NCI-H748 (cell line): ENCODE measurements at regions not wholly inside any gene's neighbourhood (a gene's known extent, or its start where the extent isn't known, plus 50 kb on each side); places are given as distances from the start of the nearest gene placed in this dataset.

Source experiments
- DNase-seq: peaks from one replicate; lab custom pipeline; 2025; ENCODE audit not compliant: unreplicated experiment; lab: John Stamatoyannopoulos, UW

DNA sequence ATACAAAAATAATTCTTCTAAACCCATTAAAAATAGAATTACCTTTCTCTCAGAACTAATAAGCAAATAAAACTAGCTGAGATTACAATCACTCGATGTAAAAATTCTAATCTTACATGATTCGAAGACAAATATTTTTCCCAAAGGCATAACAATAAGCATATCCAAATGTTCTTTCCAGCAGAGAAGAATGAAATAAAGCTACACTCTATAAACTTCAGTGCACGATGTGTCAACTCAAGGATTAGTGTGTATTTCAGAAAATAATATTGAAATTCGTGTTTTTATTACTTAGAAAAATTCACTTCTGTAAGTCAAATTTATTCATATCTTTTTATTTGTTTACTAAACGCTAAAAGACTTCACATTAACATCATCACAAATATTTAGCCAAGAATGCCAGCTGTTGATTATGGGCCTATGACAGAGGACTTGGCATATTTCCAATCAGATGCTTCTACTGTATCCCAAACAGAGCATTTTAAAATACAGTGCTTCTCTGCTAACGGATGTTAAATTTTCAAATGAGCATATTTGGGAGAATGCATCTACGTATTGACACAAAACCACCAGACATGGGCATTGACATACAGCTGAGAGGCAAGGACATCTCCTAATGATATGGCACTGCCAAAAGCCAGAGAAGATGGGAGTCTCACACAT is 54.7 kb upstream of the PDE7B start:
- DNase-seq: peak; percentile 32

DNA sequence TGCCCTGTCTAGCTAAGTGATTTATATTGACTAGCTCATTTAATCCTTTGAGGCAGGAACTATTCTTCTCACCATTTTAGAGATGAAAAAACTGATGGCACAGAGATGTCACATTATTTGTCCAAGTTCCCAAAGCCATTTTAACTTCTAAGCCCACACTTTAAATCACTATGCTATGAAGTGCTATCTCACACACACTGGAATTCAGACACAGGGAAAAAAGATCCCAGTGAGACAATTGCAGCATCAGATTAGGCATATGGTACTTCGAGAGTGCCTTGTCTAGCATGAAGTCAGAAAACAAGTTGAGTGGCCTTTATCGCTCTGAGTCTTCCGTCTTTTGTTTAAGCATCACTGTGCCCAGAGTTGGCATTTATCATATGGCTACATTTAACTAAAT is 54.1 kb upstream of the PDE7B start:
- DNase-seq: no peak

DNA sequence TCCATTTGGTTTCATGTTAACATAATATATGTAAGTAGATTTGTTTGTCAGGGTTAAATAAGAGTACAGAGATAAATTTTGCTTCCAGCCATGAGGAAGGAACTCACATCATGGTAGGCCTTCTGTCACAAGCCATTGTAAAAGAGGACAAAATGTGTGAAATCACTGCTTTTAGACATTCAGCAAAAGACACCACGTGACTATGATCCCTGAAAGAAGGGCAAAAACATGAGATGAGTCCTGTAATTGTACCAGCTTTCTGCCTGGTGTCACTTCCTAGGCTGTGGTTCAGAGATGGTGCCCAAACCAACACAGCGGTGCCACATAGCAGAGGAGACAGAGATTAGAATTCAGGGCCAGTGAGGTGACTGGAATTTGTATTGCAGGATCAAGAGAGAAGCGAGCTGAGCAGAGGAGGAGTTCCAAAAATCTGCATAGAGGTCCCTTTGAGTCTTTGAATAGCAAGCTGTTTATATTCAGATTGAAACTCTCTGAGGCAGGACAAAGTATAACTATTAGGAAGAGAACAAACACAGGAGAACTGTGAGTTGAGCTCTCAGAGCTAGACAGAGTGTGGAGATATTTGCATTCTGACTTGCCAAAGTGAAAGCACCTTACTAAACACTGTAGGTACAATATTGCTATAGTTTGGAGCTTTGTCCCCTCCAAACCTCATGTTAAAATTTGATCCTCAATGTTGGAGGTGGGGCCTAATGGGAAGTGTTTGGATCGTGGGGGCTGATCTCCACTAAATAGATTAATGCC is 52.6 kb upstream of the PDE7B start:
- no peak for DNase-seq
